Lower leg skin (tissue), 3 donors: ENCODE measurements at regions not wholly inside any gene's neighbourhood (a gene's known extent, or its start where the extent isn't known, plus 50 kb on each side); places are given as distances from the start of the nearest gene placed in this dataset.

Experiments
- CTCF ChIP-seq, 3 donors: fragments of 450-650 bp; IDR thresholded peaks; one replicate each; pipeline ENCODE4 v1.5.1; 2016; ENCODE audit warnings: antibody characterized with exemption in 3 of 3, mild to moderate bottlenecking in 3 of 3, moderate library complexity in 2 of 3
- POLR2A ChIP-seq, 2 donors: fragments of 450-650 bp; IDR thresholded peaks; one replicate each; pipeline ENCODE4 v1.6.1; 2016 to 2017; ENCODE audit warnings: antibody characterized with exemption in 2 of 2, mild to moderate bottlenecking in 1 of 2, moderate library complexity in 1 of 2

- TF ChIP-seq CTCF (IDR thresholded peaks at IDR 0.05) (no peak), POLR2A (IDR thresholded peaks at IDR 0.05) (no peak)
These were observed 695.1 kb downstream of the MATN1 start for GRCh38 chr1:30028283-30028682.
